ENCODE measurements at regions not wholly inside any gene's neighbourhood (a gene's known extent, or its start where the extent isn't known, plus 50 kb on each side); places are given as distances from the start of the nearest gene placed in this dataset.

- no peaks in the 10 kb centered on the region for H3K36me3 ChIP-seq
- H3K4me1 ChIP-seq = no peaks in the 10 kb centered on the region
- H3K9me3 ChIP-seq = no peaks in the 10 kb centered on the region
- no peak overlapping the region for H3K4me3 ChIP-seq
- no peaks in the 10 kb centered on the region for H3K27me3 ChIP-seq
- no peak for DNase-seq (ENCODE audit: low spot score in 2 of 2)
- no peak for TF ChIP-seq CTCF (IDR thresholded peaks at IDR 0.05)
- H3K27ac ChIP-seq = no peak overlapping the region
- intact Hi-C loops (cut with DNase I) = no loop called here
Observed at GRCh38 chr5:153168241-153168640, 322.2 kb upstream of the GRIA1 start.

- no peaks in the 10 kb centered on the region for H3K27me3 ChIP-seq
- no peak overlapping the region for H3K4me3 ChIP-seq
- no peaks in the 10 kb centered on the region for H3K9me3 ChIP-seq
- DNase-seq (ENCODE audit: low spot score in 2 of 2) = no peak
- no peak overlapping the region for H3K27ac ChIP-seq
- H3K4me1 ChIP-seq = no peaks in the 10 kb centered on the region
- no peak for TF ChIP-seq CTCF (IDR thresholded peaks at IDR 0.05)
- H3K36me3 ChIP-seq = no peaks in the 10 kb centered on the region
- intact Hi-C loops (cut with DNase I) = no loop called here
Observed at GRCh38 chr5:153187503-153187902, 303.0 kb upstream of the GRIA1 start.

- intact Hi-C loops (cut with DNase I) = no loop called here
- H3K36me3 ChIP-seq = no peaks in the 10 kb centered on the region
- TF ChIP-seq CTCF (IDR thresholded peaks at IDR 0.05) = no peak
Observed at GRCh38 chr5:153206361-153206760, 284.1 kb upstream of the GRIA1 start.

GRCh38 chr5:153209016-153209415, 281.5 kb upstream of the GRIA1 start:
- no peak for DNase-seq (ENCODE audit: low spot score in 2 of 2)
- H3K27me3 ChIP-seq = no peaks in the 10 kb centered on the region
- no peak overlapping the region for H3K4me3 ChIP-seq
- H3K4me1 ChIP-seq = no peaks in the 10 kb centered on the region
- intact Hi-C loops (cut with DNase I) = no loop called here
- no peak overlapping the region for H3K27ac ChIP-seq
- no peaks in the 10 kb centered on the region for H3K36me3 ChIP-seq
- H3K9me3 ChIP-seq = no peaks in the 10 kb centered on the region
- TF ChIP-seq CTCF (IDR thresholded peaks at IDR 0.05) = no peak

More at GRCh38 chr5:153206361-153206760, 284.1 kb upstream of the GRIA1 start:
- Histone ChIP-seq H3K4me1 (no peaks in the 10 kb centered on the region), H3K4me3 (no peak overlapping the region), H3K27ac (no peak overlapping the region), H3K27me3 (no peaks in the 10 kb centered on the region), H3K9me3 (no peaks in the 10 kb centered on the region)
- no peak for DNase-seq (ENCODE audit: low spot score in 2 of 2)

GRCh38 chr5:153209687-153210086, 280.8 kb upstream of the GRIA1 start:
- intact Hi-C loops (cut with DNase I) = no loop called here
- no peaks in the 10 kb centered on the region for H3K9me3 ChIP-seq
- no peaks in the 10 kb centered on the region for H3K27me3 ChIP-seq
- no peak for DNase-seq (ENCODE audit: low spot score in 2 of 2)
- H3K36me3 ChIP-seq = no peaks in the 10 kb centered on the region
- no peaks in the 10 kb centered on the region for H3K4me1 ChIP-seq
- H3K27ac ChIP-seq = no peak overlapping the region
- no peak overlapping the region for H3K4me3 ChIP-seq
- no peak for TF ChIP-seq CTCF (IDR thresholded peaks at IDR 0.05)

GRCh38 chr5:153211076-153211475, 279.4 kb upstream of the GRIA1 start:
- H3K9me3 ChIP-seq = no peaks in the 10 kb centered on the region
- no peak for DNase-seq (ENCODE audit: low spot score in 2 of 2)
- no peak for TF ChIP-seq CTCF (IDR thresholded peaks at IDR 0.05)
- no peaks in the 10 kb centered on the region for H3K4me1 ChIP-seq
- intact Hi-C loops (cut with DNase I) = no loop called here
- no peaks in the 10 kb centered on the region for H3K36me3 ChIP-seq
- no peak overlapping the region for H3K4me3 ChIP-seq
- no peaks in the 10 kb centered on the region for H3K27me3 ChIP-seq
- H3K27ac ChIP-seq = no peak overlapping the region
